ENCODE measurements at regions not wholly inside any gene's neighbourhood (a gene's known extent, or its start where the extent isn't known, plus 50 kb on each side); places are given as distances from the start of the nearest gene placed in this dataset.
A peak's percentile ranks its signal among the peaks of the same experiment; 100 is the strongest.

DNA sequence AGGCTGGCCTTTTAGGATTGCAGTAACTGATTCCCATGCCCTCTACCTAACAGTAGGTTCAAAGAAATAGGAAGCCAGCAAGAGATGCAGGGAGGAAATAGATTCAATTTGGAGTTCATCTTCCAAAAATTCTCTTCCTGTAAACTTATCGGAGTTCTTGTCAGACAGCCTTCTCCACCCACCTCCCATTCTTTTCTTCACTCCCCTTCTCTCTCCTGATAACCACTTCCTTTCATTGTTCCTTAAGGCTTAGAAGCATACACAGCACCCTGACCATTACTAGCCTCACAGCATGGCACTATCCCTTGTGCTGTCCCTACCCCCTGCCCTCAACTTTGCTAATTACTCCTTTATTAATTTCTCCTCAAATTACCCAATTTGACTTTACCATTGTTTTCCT is 130.4 kb upstream of the ADAMTS9 start:
- no peak overlapping the region for H3K4me3 ChIP-seq (ENCODE audit: low read length)
- peaks cover 15% of the 10 kb centered on the region for H3K4me1 ChIP-seq (ENCODE audit: control insufficient read depth, insufficient read depth, low read length)
- no peaks in the 10 kb centered on the region for H3K27me3 ChIP-seq (ENCODE audit: control insufficient read depth, insufficient read depth, low read length)
- no peak overlapping the region for H3K9ac ChIP-seq (ENCODE audit: low read length)
- H3K27ac ChIP-seq (ENCODE audit: low read depth, low read length) = no peak overlapping the region
- no peaks in the 10 kb centered on the region for H3K36me3 ChIP-seq (ENCODE audit: control insufficient read depth, insufficient read depth, low read length)

DNA sequence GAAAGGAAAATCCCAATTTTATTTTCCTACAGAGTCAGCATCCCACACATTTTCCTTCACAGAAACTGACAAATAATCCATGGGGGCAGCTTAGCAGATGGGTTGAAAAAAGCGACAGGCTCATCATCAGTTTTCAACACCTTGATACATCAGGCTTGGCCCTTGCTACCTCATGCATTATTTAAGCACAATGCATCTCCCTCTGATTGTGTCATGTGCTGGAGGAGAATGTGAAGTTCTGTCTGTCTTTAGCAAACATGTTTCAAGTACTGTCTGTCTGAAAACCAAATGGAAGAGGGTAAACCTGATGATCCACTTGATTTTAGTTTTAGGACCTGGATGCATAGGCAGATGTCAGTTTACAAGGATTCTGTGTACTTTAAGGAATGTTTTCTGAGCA is 128.6 kb upstream of the ADAMTS9 start:
- Histone ChIP-seq H3K4me1 (ENCODE audit: control insufficient read depth, insufficient read depth, low read length) (peaks cover 15% of the 10 kb centered on the region), H3K27ac (ENCODE audit: low read depth, low read length) (no peak overlapping the region), H3K36me3 (ENCODE audit: control insufficient read depth, insufficient read depth, low read length) (no peaks in the 10 kb centered on the region), H3K27me3 (ENCODE audit: control insufficient read depth, insufficient read depth, low read length) (no peaks in the 10 kb centered on the region), H3K4me3 (ENCODE audit: low read length) (no peak overlapping the region), H3K9ac (ENCODE audit: low read length) (no peak overlapping the region)

DNA sequence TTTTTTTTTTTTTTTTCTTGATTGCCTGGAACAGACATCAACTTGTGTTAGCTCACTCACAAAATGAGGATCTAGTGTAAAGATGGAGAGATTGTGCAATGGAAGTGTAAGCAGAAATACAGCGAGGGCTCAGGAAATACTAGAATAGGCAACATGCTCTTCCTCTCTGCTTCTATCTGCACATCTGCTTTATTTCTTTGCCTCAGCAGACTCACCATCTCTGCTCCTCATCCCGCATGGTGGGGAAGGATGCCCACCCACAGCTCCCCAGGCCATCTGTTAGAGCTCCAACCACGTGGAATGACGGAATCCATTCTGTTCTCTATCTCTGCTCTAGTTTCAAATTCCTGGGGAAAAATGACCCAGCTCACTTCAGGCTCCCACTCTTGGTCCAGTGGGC is 128.0 kb upstream of the ADAMTS9 start:
- Histone ChIP-seq H3K4me3 (ENCODE audit: low read length) (no peak overlapping the region), H3K4me1 (ENCODE audit: control insufficient read depth, insufficient read depth, low read length) (peaks cover 15% of the 10 kb centered on the region), H3K9ac (ENCODE audit: low read length) (no peak overlapping the region), H3K27ac (ENCODE audit: low read depth, low read length) (peak overlapping the region; percentile 43), H3K27me3 (ENCODE audit: control insufficient read depth, insufficient read depth, low read length) (no peaks in the 10 kb centered on the region), H3K36me3 (ENCODE audit: control insufficient read depth, insufficient read depth, low read length) (no peaks in the 10 kb centered on the region)

DNA sequence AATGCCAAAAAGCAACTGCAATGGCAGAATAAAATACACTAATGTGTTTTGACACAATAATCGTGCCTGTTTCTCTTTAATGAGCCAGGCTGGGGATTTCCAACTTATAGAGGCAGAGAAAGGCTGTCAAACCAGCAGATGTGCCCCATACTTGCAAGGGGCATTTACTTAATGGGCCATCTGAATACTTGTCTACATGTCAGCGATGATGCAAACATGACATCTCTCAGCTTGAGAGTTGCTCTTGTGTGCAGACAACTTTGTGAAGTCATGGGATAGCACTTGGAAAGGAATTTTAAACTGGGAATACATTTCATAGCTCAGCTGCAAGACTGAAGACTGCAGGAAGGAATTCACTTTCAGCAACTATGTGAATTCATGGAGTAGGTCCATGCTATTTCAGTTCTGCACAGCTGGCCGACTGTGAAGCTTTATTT is 127.4 kb upstream of the ADAMTS9 start:
- H3K27ac ChIP-seq (ENCODE audit: low read depth, low read length) = peak overlapping the region; percentile 70
- H3K4me1 ChIP-seq (ENCODE audit: control insufficient read depth, insufficient read depth, low read length) = peaks cover 15% of the 10 kb centered on the region
- H3K36me3 ChIP-seq (ENCODE audit: control insufficient read depth, insufficient read depth, low read length) = no peaks in the 10 kb centered on the region
- no peak overlapping the region for H3K9ac ChIP-seq (ENCODE audit: low read length)
- H3K4me3 ChIP-seq (ENCODE audit: low read length) = no peak overlapping the region
- no peaks in the 10 kb centered on the region for H3K27me3 ChIP-seq (ENCODE audit: control insufficient read depth, insufficient read depth, low read length)

DNA sequence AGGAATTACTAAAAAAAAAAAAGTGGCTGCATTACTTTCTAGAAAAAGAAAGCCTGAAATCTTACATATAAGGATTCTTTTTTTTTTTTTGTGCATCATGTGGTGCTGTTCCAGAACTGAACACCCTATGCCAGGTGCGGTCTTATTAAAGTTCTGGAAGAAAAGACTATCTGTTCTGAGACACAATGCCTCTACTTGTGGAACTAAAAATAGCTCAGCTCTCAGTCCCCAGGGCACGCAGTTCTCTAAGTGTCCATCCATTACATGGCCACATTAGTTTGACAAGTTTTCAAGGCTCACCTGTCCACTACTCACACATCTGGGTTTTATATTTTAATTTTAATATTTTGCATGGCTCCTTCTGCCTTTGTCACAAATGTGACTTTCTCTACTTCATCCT is 126.6 kb upstream of the ADAMTS9 start:
- Histone ChIP-seq H3K9ac (ENCODE audit: low read length) (no peak overlapping the region), H3K4me1 (ENCODE audit: control insufficient read depth, insufficient read depth, low read length) (peaks cover 15% of the 10 kb centered on the region), H3K4me3 (ENCODE audit: low read length) (no peak overlapping the region), H3K27ac (ENCODE audit: low read depth, low read length) (no peak overlapping the region), H3K27me3 (ENCODE audit: control insufficient read depth, insufficient read depth, low read length) (no peaks in the 10 kb centered on the region), H3K36me3 (ENCODE audit: control insufficient read depth, insufficient read depth, low read length) (no peaks in the 10 kb centered on the region)

DNA sequence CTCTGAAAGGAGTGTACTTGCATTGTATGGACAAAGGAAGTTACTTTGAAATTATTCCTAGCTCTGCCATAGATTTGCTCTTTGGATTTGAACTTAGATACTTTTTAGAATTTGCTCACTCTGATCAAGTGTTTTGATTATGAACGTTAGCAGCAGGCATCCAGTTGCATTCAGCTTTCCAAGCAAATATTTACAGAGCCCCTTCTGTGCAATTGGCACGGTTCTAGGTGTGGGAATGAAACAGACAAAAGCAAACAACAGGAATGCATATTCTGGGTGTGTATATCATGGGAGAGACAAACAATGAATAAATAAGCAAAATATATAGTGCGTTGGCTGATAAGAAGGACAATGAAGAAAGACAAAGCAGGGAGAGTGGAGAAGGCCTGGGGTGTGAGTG is 125.5 kb upstream of the ADAMTS9 start:
- peaks cover 15% of the 10 kb centered on the region for H3K4me1 ChIP-seq (ENCODE audit: control insufficient read depth, insufficient read depth, low read length)
- H3K4me3 ChIP-seq (ENCODE audit: low read length) = no peak overlapping the region
- no peaks in the 10 kb centered on the region for H3K27me3 ChIP-seq (ENCODE audit: control insufficient read depth, insufficient read depth, low read length)
- H3K9ac ChIP-seq (ENCODE audit: low read length) = no peak overlapping the region
- H3K36me3 ChIP-seq (ENCODE audit: control insufficient read depth, insufficient read depth, low read length) = no peaks in the 10 kb centered on the region
- H3K27ac ChIP-seq (ENCODE audit: low read depth, low read length) = no peak overlapping the region

DNA sequence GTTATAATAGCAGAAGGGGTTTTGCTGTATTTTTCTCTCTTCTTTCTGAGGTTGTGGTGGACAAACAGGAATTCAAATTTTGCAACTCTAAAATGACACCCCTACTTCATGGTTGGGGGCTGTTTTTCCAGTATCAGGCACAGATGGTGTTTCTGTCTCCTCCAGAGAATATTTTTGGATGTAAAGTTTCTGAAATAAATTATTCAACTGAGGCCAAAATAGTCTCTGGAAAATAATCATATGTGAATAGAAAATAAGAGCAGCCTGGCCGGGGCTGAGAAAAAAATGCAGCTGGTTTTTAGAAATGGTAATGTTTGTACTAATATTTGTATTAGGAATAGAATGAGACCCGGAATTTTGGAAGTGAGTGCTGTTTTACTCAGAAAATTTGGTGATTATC is 121.3 kb upstream of the ADAMTS9 start:
- Histone ChIP-seq H3K36me3 (ENCODE audit: control insufficient read depth, insufficient read depth, low read length) (no peaks in the 10 kb centered on the region), H3K27ac (ENCODE audit: low read depth, low read length) (no peak overlapping the region), H3K4me1 (ENCODE audit: control insufficient read depth, insufficient read depth, low read length) (no peaks in the 10 kb centered on the region), H3K27me3 (ENCODE audit: control insufficient read depth, insufficient read depth, low read length) (no peaks in the 10 kb centered on the region), H3K9ac (ENCODE audit: low read length) (no peak overlapping the region), H3K4me3 (ENCODE audit: low read length) (no peak overlapping the region)

DNA sequence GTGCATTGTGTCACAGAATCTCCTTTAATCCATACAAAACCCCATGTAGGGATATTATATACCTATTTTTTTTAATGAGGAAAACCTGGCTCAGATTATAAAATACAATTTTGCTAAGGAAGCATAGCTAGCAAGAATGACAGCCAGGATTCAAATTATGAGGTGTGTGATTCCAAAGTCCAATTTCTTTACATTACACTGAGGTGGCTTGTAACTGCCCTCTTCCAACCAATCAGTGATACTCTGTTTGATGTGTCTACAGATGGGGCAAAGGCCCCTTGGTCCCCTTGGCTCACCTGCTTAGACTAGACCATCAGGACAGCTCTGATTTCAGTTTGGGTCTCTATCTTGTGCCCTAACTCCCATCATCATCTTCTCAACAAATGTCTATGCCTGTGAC is 120.3 kb upstream of the ADAMTS9 start:
- Histone ChIP-seq H3K36me3 (ENCODE audit: control insufficient read depth, insufficient read depth, low read length) (no peaks in the 10 kb centered on the region), H3K4me1 (ENCODE audit: control insufficient read depth, insufficient read depth, low read length) (no peaks in the 10 kb centered on the region), H3K4me3 (ENCODE audit: low read length) (no peak overlapping the region), H3K27me3 (ENCODE audit: control insufficient read depth, insufficient read depth, low read length) (no peaks in the 10 kb centered on the region), H3K27ac (ENCODE audit: low read depth, low read length) (no peak overlapping the region), H3K9ac (ENCODE audit: low read length) (no peak overlapping the region)

DNA sequence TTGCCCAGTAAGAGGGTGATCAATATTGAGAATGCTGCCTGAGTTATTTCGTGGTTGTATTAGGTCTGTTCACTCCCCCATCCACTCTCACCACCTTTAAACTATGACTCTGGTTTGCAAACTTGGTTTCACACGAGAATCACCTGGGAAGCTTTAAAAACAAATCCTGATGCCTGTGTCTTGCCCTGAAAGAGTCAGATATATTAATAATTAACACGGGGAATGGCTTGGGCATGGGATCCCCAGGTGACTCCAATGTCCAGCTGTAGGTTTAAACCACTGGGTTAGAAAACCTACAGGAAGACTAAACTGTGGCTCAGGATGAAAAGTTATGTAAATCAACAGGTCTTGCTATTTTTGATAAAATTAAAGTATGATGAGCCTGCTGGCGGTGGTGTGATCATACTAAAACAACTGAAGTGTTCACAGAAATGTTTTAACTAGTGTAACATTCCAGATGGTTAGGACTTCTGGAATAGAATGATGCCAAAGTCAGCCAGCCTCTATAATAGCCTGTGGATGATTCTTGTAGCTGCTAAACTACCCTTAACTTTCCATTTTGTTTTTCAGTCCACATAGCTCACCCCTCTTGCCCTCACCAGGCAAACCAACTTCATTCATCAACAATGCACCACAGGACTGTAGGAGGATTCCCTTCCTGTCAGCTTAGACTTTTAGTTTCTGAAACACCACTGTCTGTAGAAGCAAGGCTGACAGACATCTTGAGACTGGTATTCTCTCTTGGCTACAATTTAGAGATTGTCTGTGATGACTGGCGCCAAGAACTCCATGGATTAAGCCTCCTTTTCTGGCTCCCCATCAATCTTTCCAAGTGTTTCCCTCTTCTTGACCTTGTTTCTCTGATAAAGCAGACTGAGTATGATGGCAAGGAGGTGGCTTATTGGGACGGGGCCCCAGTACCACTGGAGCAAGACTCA is 119.1 kb upstream of the ADAMTS9 start:
- H3K4me1 ChIP-seq (ENCODE audit: control insufficient read depth, insufficient read depth, low read length) = no peaks in the 10 kb centered on the region
- no peak overlapping the region for H3K27ac ChIP-seq (ENCODE audit: low read depth, low read length)
- no peak overlapping the region for H3K9ac ChIP-seq (ENCODE audit: low read length)
- H3K27me3 ChIP-seq (ENCODE audit: control insufficient read depth, insufficient read depth, low read length) = no peaks in the 10 kb centered on the region
- H3K4me3 ChIP-seq (ENCODE audit: low read length) = no peak overlapping the region
- no peaks in the 10 kb centered on the region for H3K36me3 ChIP-seq (ENCODE audit: control insufficient read depth, insufficient read depth, low read length)

DNA sequence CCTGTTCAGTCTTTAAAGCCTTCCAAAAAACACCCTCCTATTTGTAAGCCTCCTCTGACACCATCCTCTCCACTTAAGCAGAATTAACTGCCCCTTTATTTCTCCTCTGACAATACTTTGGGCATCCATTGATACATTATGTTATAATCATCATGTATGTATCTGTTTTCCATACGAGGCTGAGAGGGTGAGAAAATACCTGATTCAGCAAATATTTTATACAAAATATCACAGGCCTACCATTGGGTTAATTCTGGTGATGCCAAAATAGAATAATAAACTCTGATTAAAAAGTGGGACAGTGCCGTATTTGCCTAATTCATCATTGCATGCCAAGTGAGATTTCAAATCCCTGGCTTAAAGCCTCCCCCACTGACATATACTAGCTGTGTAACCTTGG is 118.2 kb upstream of the ADAMTS9 start:
- no peaks in the 10 kb centered on the region for H3K27me3 ChIP-seq (ENCODE audit: control insufficient read depth, insufficient read depth, low read length)
- no peak overlapping the region for H3K27ac ChIP-seq (ENCODE audit: low read depth, low read length)
- no peak overlapping the region for H3K9ac ChIP-seq (ENCODE audit: low read length)
- no peaks in the 10 kb centered on the region for H3K36me3 ChIP-seq (ENCODE audit: control insufficient read depth, insufficient read depth, low read length)
- H3K4me3 ChIP-seq (ENCODE audit: low read length) = no peak overlapping the region
- H3K4me1 ChIP-seq (ENCODE audit: control insufficient read depth, insufficient read depth, low read length) = no peaks in the 10 kb centered on the region

DNA sequence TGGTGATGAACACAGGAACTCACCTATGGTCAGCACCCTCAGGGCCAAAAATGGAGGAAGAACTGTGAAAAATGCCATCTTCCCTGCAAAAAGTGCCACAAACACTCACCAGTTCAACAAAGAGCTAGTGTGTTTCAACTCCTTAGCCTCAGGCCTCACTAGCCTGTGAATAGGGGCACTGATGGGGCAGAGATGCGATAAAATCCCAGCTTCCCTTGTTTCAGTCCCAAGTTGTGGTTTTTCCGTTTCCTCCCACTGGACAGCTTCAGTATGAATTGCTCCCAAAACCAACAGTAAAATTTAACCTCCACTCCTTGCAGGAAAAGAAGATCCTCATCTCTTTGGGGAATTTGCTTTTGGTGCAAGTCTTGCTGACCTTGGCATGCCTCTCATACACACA is 117.4 kb upstream of the ADAMTS9 start:
- Histone ChIP-seq H3K4me1 (ENCODE audit: control insufficient read depth, insufficient read depth, low read length) (no peaks in the 10 kb centered on the region), H3K4me3 (ENCODE audit: low read length) (no peak overlapping the region), H3K9ac (ENCODE audit: low read length) (no peak overlapping the region), H3K36me3 (ENCODE audit: control insufficient read depth, insufficient read depth, low read length) (no peaks in the 10 kb centered on the region), H3K27ac (ENCODE audit: low read depth, low read length) (no peak overlapping the region), H3K27me3 (ENCODE audit: control insufficient read depth, insufficient read depth, low read length) (no peaks in the 10 kb centered on the region)

DNA sequence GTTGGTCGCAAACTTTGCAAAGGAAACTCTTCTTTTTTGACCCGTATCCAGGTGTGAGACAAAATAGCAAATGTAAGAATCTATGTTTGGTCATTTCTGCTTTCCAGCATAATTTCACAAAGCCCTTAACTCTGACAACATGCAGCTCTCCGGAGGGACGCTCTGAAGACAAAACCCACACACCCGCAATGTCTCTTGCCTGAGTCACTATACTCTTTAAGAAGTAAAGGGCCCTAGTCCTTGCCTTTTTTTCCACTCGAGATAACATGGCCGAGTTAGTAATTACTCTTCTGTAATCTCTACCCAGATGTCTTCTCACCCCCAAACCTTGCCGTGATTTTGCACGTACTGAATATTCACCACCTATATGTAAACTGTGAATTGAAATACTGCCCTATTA is 115.7 kb upstream of the ADAMTS9 start:
- no peak overlapping the region for H3K9ac ChIP-seq (ENCODE audit: low read length)
- H3K27me3 ChIP-seq (ENCODE audit: control insufficient read depth, insufficient read depth, low read length) = no peaks in the 10 kb centered on the region
- no peak overlapping the region for H3K4me3 ChIP-seq (ENCODE audit: low read length)
- no peaks in the 10 kb centered on the region for H3K4me1 ChIP-seq (ENCODE audit: control insufficient read depth, insufficient read depth, low read length)
- no peak overlapping the region for H3K27ac ChIP-seq (ENCODE audit: low read depth, low read length)
- H3K36me3 ChIP-seq (ENCODE audit: control insufficient read depth, insufficient read depth, low read length) = no peaks in the 10 kb centered on the region

DNA sequence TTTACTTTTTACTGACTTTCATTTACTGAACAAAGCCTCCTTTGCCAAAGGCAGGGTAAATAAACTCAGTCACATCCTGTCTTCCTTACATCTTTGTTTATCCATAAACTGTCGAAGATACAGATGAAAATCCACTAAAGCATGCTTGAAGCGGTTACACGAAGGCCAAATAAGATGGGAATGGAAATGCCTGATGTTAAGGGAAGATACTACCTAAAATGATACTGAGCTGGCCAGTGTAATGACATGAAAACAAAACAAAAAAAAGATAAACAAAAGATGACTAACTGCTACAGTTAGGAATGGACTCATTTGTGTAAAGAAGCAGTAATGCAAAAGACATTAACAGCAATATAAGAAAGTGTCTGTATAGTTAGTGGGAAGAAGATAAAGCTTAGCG is 114.7 kb upstream of the ADAMTS9 start:
- Histone ChIP-seq H3K9ac (ENCODE audit: low read length) (no peak overlapping the region), H3K27me3 (ENCODE audit: control insufficient read depth, insufficient read depth, low read length) (no peaks in the 10 kb centered on the region), H3K4me3 (ENCODE audit: low read length) (no peak overlapping the region), H3K36me3 (ENCODE audit: control insufficient read depth, insufficient read depth, low read length) (no peaks in the 10 kb centered on the region), H3K4me1 (ENCODE audit: control insufficient read depth, insufficient read depth, low read length) (no peaks in the 10 kb centered on the region), H3K27ac (ENCODE audit: low read depth, low read length) (no peak overlapping the region)
